ENCODE measurements at regions not wholly inside any gene's neighbourhood (a gene's known extent, or its start where the extent isn't known, plus 50 kb on each side); places are given as distances from the start of the nearest gene placed in this dataset.

DNA sequence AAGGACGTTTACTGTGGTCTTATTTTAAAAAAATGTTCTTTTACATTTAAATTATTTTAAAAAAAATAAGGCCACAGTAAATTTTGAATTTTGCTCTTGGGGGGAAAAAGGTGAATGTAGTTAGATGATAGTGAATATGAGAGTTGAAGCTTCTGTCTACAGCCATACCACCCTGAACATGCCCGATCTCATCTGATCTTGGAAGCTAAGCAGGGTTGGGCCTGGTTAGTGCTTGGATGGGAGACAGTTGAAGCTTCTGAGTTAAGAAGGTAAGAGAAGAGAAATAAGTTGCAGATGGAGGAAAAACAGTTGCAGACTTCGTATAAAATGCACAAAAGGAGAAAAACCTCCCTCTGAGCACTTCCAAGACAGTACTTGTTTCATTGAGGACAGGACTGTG, 115.6 kb upstream of the NR3C2 start:
- no peak overlapping the region for H3K27ac ChIP-seq (ENCODE audit: insufficient read depth, low read length)
- H3K9ac ChIP-seq (ENCODE audit: insufficient read depth, low read length) = no peak overlapping the region
- no peaks in the 10 kb centered on the region for H3K27me3 ChIP-seq (ENCODE audit: control insufficient read depth, insufficient read depth, low read length)
- H3K9me3 ChIP-seq (ENCODE audit: control insufficient read depth, insufficient read depth, low read depth, low read length) = no peaks in the 10 kb centered on the region
- TF ChIP-seq EZH2 (IDR thresholded peaks at IDR 0.05; ENCODE audit: low read length, missing control alignments) = no peak
- TF ChIP-seq, protein P1, sequence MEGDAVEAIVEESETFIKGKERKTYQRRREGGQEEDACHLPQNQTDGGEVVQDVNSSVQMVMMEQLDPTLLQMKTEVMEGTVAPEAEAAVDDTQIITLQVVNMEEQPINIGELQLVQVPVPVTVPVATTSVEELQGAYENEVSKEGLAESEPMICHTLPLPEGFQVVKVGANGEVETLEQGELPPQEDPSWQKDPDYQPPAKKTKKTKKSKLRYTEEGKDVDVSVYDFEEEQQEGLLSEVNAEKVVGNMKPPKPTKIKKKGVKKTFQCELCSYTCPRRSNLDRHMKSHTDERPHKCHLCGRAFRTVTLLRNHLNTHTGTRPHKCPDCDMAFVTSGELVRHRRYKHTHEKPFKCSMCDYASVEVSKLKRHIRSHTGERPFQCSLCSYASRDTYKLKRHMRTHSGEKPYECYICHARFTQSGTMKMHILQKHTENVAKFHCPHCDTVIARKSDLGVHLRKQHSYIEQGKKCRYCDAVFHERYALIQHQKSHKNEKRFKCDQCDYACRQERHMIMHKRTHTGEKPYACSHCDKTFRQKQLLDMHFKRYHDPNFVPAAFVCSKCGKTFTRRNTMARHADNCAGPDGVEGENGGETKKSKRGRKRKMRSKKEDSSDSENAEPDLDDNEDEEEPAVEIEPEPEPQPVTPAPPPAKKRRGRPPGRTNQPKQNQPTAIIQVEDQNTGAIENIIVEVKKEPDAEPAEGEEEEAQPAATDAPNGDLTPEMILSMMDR (conservative IDR thresholded peaks at IDR 0.05 in 1 of 2, IDR thresholded peaks at IDR 0.05 in 1 of 2; ENCODE audit: low read depth in 1 of 2, low read length in 2 of 2) = no peak
- no peaks in the 10 kb centered on the region for H3K4me1 ChIP-seq (ENCODE audit: control insufficient read depth, extremely low read depth, insufficient read depth, low read length)
- H3K4me3 ChIP-seq (replicated peaks in 1 of 4; ENCODE audit: control extremely low read depth in 1 of 4, insufficient read depth in 1 of 4, low read depth in 3 of 4, low read length in 4 of 4) = no peak overlapping the region
- no peaks in the 10 kb centered on the region for H3K79me2 ChIP-seq (ENCODE audit: control insufficient read depth, insufficient read depth, low read length)
- H3K36me3 ChIP-seq (ENCODE audit: control insufficient read depth, insufficient read depth, low read length) = no peaks in the 10 kb centered on the region
- no peak overlapping the region for H2AFZ ChIP-seq (ENCODE audit: low read length)
- no peak overlapping the region for H3K4me2 ChIP-seq (ENCODE audit: extremely low read depth, insufficient read depth, low read length)
- no peaks in the 10 kb centered on the region for H4K20me1 ChIP-seq (ENCODE audit: control insufficient read depth, extremely low read depth, insufficient read depth, low read length)
- DNase-seq (ENCODE audit: low read depth in 2 of 2) = no peak

- DNase-seq (ENCODE audit: low read depth in 2 of 2) = no peak
- no peaks in the 10 kb centered on the region for H3K9me3 ChIP-seq (ENCODE audit: control insufficient read depth, insufficient read depth, low read depth, low read length)
- H3K27ac ChIP-seq (ENCODE audit: insufficient read depth, low read length) = no peak overlapping the region
- H3K36me3 ChIP-seq (ENCODE audit: control insufficient read depth, insufficient read depth, low read length) = no peaks in the 10 kb centered on the region
- no peak overlapping the region for H3K9ac ChIP-seq (ENCODE audit: insufficient read depth, low read length)
- no peak overlapping the region for H2AFZ ChIP-seq (ENCODE audit: low read length)
- no peak overlapping the region for H3K4me3 ChIP-seq (replicated peaks in 1 of 4; ENCODE audit: control extremely low read depth in 1 of 4, insufficient read depth in 1 of 4, low read depth in 3 of 4, low read length in 4 of 4)
- no peaks in the 10 kb centered on the region for H3K27me3 ChIP-seq (ENCODE audit: control insufficient read depth, insufficient read depth, low read length)
- H4K20me1 ChIP-seq (ENCODE audit: control insufficient read depth, extremely low read depth, insufficient read depth, low read length) = no peaks in the 10 kb centered on the region
- TF ChIP-seq, protein P1 (conservative IDR thresholded peaks at IDR 0.05 in 1 of 2, IDR thresholded peaks at IDR 0.05 in 1 of 2; ENCODE audit: low read depth in 1 of 2, low read length in 2 of 2) = no peak
- no peak for TF ChIP-seq EZH2 (IDR thresholded peaks at IDR 0.05; ENCODE audit: low read length, missing control alignments)
- H3K4me1 ChIP-seq (ENCODE audit: control insufficient read depth, extremely low read depth, insufficient read depth, low read length) = no peaks in the 10 kb centered on the region
- H3K79me2 ChIP-seq (ENCODE audit: control insufficient read depth, insufficient read depth, low read length) = no peaks in the 10 kb centered on the region
- H3K4me2 ChIP-seq (ENCODE audit: extremely low read depth, insufficient read depth, low read length) = no peak overlapping the region
These were observed 108.6 kb upstream of the NR3C2 start for GRCh38 chr4:148550788-148551187.

GRCh38 chr4:148542922-148543623, 100.9 kb upstream of the NR3C2 start:
- H3K4me3 ChIP-seq (replicated peaks in 1 of 4; ENCODE audit: control extremely low read depth in 1 of 4, insufficient read depth in 1 of 4, low read depth in 3 of 4, low read length in 4 of 4) = no peak overlapping the region
- H2AFZ ChIP-seq (ENCODE audit: low read length) = no peak overlapping the region
- no peak overlapping the region for H3K4me2 ChIP-seq (ENCODE audit: extremely low read depth, insufficient read depth, low read length)
- no peaks in the 10 kb centered on the region for H3K36me3 ChIP-seq (ENCODE audit: control insufficient read depth, insufficient read depth, low read length)
- no peak overlapping the region for H3K9ac ChIP-seq (ENCODE audit: insufficient read depth, low read length)
- no peaks in the 10 kb centered on the region for H3K79me2 ChIP-seq (ENCODE audit: control insufficient read depth, insufficient read depth, low read length)
- no peaks in the 10 kb centered on the region for H4K20me1 ChIP-seq (ENCODE audit: control insufficient read depth, extremely low read depth, insufficient read depth, low read length)
- H3K9me3 ChIP-seq (ENCODE audit: control insufficient read depth, insufficient read depth, low read depth, low read length) = no peaks in the 10 kb centered on the region
- no peaks in the 10 kb centered on the region for H3K27me3 ChIP-seq (ENCODE audit: control insufficient read depth, insufficient read depth, low read length)
- H3K27ac ChIP-seq (ENCODE audit: insufficient read depth, low read length) = no peak overlapping the region
- TF ChIP-seq EZH2 (IDR thresholded peaks at IDR 0.05; ENCODE audit: low read length, missing control alignments) = no peak
- TF ChIP-seq, protein P1 (conservative IDR thresholded peaks at IDR 0.05 in 1 of 2, IDR thresholded peaks at IDR 0.05 in 1 of 2; ENCODE audit: low read depth in 1 of 2, low read length in 2 of 2) = no peak
- no peaks in the 10 kb centered on the region for H3K4me1 ChIP-seq (ENCODE audit: control insufficient read depth, extremely low read depth, insufficient read depth, low read length)
- peak in 1 of 2 donors; percentile 12 for DNase-seq (ENCODE audit: low read depth in 2 of 2)
